Brain microvascular endothelial cell (primary cell): ENCODE measurements at regions not wholly inside any gene's neighbourhood (a gene's known extent, or its start where the extent isn't known, plus 50 kb on each side); places are given as distances from the start of the nearest gene placed in this dataset.

Source experiments
- DNase-seq: peaks from one replicate; pipeline ENCODE4 v3.0.0-alpha.2; 2020
- H3K27ac ChIP-seq: fragments of 250-450 bp; sonication (Bioruptor Pico); 2 replicates; pipeline ENCODE4 v1.5.1; 2020; ENCODE audit warnings: mild to moderate bottlenecking, moderate library complexity
- H3K27me3 ChIP-seq: fragments of 250-450 bp; sonication (Bioruptor Pico); replicated peaks from 2 replicates; pipeline ENCODE4 v1.5.1; 2020; ENCODE audit warnings: mild to moderate bottlenecking
- H3K36me3 ChIP-seq: fragments of 250-450 bp; sonication (Bioruptor Pico); replicated peaks from 2 replicates; pipeline ENCODE4 v1.5.1; 2020; ENCODE audit warnings: mild to moderate bottlenecking
- H3K4me3 ChIP-seq: 2 replicates; pipeline ENCODE4 v1.5.1; 2011; ENCODE audit warnings: low read depth, mild to moderate bottlenecking, control low read depth, low read length, moderate library complexity
- in situ Hi-C: cut with HindIII; loops from 2 replicates; pipeline ENCODE4 v1.10.0; 2017; ENCODE audit warnings: low sequenced_read_pairs, low pct_ligation_motif_present
- TF ChIP-seq, protein P1 (sequence below): IDR thresholded peaks from 2 replicates; pipeline ENCODE4 v1.5.1; 2011; ENCODE audit warnings: low read depth, mild to moderate bottlenecking, moderate library complexity, low read length, control low read depth, inconsistent platforms; ENCODE audit errors: missing control alignments

DNA sequence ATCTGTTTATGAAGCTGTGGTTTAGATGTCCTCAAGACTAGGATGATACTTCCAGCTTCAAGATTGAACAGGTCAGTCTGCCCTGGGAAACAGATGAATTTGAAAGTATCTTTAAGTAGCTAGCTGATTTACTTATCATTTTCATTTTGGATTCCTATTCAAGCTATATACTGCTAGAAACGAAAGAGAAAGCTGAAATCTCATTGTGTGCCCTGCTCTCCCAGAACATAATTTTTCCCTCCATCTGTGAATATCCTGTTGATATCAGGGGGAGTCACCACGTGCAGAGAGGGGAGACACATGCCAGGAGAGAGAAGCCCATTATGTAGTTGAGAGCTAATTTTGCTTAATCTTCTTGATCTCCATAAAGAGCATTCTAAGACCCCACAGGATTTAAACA is 439.1 kb downstream of the NR2F1-AS1 start:
- no peak for DNase-seq
- TF ChIP-seq, protein P1, sequence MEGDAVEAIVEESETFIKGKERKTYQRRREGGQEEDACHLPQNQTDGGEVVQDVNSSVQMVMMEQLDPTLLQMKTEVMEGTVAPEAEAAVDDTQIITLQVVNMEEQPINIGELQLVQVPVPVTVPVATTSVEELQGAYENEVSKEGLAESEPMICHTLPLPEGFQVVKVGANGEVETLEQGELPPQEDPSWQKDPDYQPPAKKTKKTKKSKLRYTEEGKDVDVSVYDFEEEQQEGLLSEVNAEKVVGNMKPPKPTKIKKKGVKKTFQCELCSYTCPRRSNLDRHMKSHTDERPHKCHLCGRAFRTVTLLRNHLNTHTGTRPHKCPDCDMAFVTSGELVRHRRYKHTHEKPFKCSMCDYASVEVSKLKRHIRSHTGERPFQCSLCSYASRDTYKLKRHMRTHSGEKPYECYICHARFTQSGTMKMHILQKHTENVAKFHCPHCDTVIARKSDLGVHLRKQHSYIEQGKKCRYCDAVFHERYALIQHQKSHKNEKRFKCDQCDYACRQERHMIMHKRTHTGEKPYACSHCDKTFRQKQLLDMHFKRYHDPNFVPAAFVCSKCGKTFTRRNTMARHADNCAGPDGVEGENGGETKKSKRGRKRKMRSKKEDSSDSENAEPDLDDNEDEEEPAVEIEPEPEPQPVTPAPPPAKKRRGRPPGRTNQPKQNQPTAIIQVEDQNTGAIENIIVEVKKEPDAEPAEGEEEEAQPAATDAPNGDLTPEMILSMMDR = no peak
- in situ Hi-C loops = no loop called here
- Histone ChIP-seq H3K27me3 (no peaks in the 10 kb centered on the region), H3K36me3 (no peaks in the 10 kb centered on the region), H3K27ac (no peak overlapping the region), H3K4me3 (no peak overlapping the region)

DNA sequence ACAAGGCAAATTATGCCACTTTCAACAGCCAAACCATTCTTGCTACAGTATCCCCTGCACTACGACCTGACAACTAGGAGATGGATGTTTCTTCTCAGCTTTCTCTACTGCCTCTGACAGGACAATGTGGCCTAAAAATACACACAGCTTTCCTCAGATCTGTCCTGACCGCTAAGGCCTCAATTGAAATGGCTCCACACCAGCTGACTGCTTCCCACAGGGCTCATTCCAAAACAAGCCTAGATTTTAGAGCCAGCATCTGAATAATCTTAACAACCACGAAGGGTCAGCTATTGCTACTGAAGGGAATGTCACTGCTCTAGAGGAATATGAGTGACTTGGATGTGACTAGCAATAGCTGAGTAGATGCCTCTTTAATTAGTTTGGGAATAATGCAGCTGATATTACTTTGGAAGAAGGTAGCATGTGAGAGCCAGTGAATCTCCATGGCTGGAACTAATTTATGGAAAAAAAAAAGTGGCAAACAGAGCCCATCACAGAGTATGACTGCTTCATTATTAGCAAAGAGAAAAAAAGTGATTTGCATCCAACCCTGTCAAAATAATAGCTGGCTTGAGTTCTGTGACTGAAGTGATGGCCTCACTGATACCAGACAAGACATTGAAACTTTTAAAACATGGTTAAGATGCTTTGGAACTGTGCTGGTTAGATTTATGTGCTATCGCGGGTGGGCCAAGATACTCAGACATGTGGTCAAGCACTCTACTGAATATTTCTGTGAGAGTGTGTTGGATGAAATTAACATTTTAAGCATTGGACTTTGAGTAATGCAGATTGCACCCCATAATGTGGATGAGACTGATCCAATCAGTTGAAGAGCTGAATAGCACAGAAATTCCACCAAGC is 450.2 kb downstream of the NR2F1-AS1 start:
- no peaks in the 10 kb centered on the region for H3K36me3 ChIP-seq
- DNase-seq = no peak
- TF ChIP-seq, protein P1 = no peak
- in situ Hi-C loops = no loop called here
- no peak overlapping the region for H3K4me3 ChIP-seq
- no peaks in the 10 kb centered on the region for H3K27me3 ChIP-seq
- no peak overlapping the region for H3K27ac ChIP-seq

DNA sequence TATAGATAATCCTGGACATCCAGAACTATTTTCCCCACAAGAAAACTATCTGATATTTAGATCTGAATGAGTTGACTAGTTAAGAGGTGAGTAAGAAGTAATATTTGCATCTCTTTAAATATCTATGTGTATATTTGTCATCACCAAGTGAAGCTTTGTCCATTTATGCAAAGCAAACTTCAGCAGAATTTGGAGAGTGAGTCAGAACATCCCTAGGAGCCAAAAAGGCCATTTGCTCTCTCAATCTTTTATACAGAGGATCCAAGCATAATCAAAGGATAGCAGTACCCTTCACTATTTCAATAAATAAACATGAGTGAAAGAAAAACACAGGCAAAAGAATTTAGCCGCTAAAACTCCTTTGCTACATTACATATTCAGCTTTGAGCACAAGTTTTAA is 454.4 kb downstream of the NR2F1-AS1 start:
- TF ChIP-seq, protein P1 = no peak
- H3K27ac ChIP-seq = no peak overlapping the region
- no peak overlapping the region for H3K4me3 ChIP-seq
- no peaks in the 10 kb centered on the region for H3K27me3 ChIP-seq
- no peaks in the 10 kb centered on the region for H3K36me3 ChIP-seq
- in situ Hi-C loops = no loop called here
- no peak for DNase-seq

DNA sequence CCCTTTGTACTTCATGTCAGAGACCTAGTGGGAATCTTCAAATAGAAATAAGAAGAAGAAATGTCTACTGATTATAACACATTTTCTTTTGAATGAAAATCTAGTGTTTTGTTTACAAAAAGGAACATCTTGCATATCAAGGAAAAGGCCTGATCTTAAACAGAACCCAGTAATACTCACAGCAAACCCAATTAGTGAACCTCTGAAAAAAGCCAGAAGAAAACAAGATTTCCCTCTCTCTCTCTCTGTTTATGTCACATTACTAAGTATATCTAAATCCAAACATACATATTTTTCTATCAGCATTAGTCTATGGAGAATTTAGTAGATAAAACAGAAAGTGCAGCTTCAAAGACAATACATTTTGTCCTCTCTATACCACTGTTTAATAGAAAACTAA is 457.9 kb downstream of the NR2F1-AS1 start:
- H3K27ac ChIP-seq = no peak overlapping the region
- DNase-seq = no peak
- no peaks in the 10 kb centered on the region for H3K36me3 ChIP-seq
- no peak overlapping the region for H3K4me3 ChIP-seq
- no peaks in the 10 kb centered on the region for H3K27me3 ChIP-seq
- in situ Hi-C loops = no loop called here
- TF ChIP-seq, protein P1 = no peak

DNA sequence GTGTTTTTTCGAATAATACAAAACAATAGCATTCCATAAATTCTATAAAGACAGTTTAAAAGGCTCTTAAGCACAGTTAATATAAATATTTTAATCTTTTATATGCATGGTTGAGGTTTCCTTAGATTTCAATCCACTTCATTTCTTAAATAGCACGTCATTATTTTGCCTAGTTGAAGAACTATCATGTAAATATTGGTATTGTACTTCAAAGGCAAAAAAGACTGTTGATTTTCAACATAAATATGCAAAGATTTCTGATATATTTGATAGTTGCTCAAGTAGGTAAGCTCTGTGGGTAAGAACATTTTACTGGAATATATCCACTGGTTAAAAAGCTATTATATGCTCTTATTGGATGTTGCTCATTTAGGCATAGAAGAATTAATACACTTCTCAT is 458.6 kb downstream of the NR2F1-AS1 start:
- Histone ChIP-seq H3K27ac (no peak overlapping the region), H3K4me3 (no peak overlapping the region), H3K27me3 (no peaks in the 10 kb centered on the region), H3K36me3 (no peaks in the 10 kb centered on the region)
- in situ Hi-C loops = no loop called here
- DNase-seq = no peak
- TF ChIP-seq, protein P1 = no peak

DNA sequence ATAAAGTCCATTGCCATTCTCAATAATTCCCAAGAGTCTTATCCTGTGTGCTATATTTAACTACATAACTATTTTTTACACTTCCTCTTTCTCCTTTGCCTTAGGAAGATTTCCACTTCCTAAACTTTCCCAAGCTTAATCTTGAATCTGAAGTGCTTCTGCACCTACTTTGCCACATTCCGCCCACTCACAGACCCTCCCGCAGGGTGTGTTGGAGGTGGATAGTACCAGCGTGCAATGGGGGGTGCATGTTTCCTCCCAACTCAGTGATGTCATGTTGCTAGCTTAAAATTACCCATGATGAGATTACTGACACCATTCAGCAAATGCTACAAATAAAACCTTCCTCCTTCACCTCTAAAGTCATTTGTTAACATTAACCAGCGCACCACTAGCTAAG is 460.2 kb downstream of the NR2F1-AS1 start:
- Histone ChIP-seq H3K36me3 (no peaks in the 10 kb centered on the region), H3K27ac (no peak overlapping the region), H3K27me3 (no peaks in the 10 kb centered on the region), H3K4me3 (no peak overlapping the region)
- no peak for DNase-seq
- TF ChIP-seq, protein P1 = no peak
- in situ Hi-C loops = no loop called here
